Esophagus squamous epithelium (tissue), 4 donors: ENCODE measurements at regions not wholly inside any gene's neighbourhood (a gene's known extent, or its start where the extent isn't known, plus 50 kb on each side); places are given as distances from the start of the nearest gene placed in this dataset.

Source experiments
- POLR2A ChIP-seq, 4 donors: fragments of 450-650 bp; IDR thresholded peaks; one replicate each; pipeline ENCODE4 v1.6.1; 2017; ENCODE audit warnings: antibody characterized with exemption in 4 of 4, mild to moderate bottlenecking in 4 of 4, moderate library complexity in 3 of 4
- TF ChIP-seq, protein P1 (sequence below), 6 experiments: fragments of 450-650 bp in 4 of 6; fragments of 200-600 bp in 2 of 6; sonication (generic) in 2 of 6; IDR thresholded peaks; one replicate each; pipeline ENCODE4 v1.5.1; 2016 to 2019; ENCODE audit warnings: antibody characterized with exemption in 6 of 6, mild to moderate bottlenecking in 4 of 6, moderate library complexity in 4 of 6

DNA sequence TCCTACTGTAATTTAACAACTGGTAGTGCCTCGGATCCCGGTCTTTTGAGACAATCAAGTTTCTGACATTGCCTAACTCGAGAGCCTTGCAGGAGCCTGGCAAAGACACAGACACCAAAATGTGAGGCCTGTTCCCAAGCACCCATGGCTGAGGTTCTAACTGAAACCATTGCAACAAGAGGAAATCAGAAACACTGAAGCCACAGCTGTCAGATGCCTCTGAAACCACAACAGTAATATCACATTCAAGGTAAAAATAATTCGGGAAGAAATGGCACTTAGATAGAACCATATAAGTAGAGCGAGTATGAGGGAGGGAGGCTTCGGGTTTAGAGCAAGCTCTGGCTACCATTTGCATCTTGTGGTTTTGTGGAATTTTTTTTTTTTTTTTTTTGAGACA, 285.9 kb downstream of the FBXO15 start:
- no peak for TF ChIP-seq POLR2A (IDR thresholded peaks at IDR 0.05)
- TF ChIP-seq, protein P1, sequence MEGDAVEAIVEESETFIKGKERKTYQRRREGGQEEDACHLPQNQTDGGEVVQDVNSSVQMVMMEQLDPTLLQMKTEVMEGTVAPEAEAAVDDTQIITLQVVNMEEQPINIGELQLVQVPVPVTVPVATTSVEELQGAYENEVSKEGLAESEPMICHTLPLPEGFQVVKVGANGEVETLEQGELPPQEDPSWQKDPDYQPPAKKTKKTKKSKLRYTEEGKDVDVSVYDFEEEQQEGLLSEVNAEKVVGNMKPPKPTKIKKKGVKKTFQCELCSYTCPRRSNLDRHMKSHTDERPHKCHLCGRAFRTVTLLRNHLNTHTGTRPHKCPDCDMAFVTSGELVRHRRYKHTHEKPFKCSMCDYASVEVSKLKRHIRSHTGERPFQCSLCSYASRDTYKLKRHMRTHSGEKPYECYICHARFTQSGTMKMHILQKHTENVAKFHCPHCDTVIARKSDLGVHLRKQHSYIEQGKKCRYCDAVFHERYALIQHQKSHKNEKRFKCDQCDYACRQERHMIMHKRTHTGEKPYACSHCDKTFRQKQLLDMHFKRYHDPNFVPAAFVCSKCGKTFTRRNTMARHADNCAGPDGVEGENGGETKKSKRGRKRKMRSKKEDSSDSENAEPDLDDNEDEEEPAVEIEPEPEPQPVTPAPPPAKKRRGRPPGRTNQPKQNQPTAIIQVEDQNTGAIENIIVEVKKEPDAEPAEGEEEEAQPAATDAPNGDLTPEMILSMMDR (IDR thresholded peaks at IDR 0.05) = no peak
